ENCODE measurements at regions not wholly inside any gene's neighbourhood (a gene's known extent, or its start where the extent isn't known, plus 50 kb on each side); places are given as distances from the start of the nearest gene placed in this dataset.

DNA sequence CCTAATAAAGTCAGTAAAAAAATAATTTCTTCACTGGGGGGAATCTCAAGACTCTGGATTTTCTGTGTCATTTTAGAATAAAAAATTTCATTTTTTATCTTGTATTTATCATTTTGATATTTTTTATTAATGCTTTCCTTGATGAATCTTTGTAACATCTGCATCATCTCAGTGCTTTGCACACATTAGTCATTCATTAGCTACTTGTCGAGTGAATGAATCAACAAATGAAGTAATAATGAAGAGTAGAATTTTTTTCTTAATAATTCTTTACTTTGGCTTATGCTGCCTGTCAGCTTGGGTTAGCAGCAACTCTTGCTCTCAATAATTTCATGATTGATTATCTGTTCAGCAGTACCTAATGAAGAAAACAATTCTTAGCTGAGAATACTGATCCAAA is 530.8 kb downstream of the GRXCR1 start:
- Histone ChIP-seq H3K4me3 (no peak overlapping the region), H4K20me1 (replicated peaks; ENCODE audit: control insufficient read depth, insufficient read depth, low read length) (no peaks in the 10 kb centered on the region), H3K4me2 (ENCODE audit: insufficient read depth, low read length) (no peak overlapping the region), H3K9me3 (replicated peaks; ENCODE audit: control insufficient read depth, insufficient read depth, low read depth, low read length) (no peaks in the 10 kb centered on the region), H2AFZ (ENCODE audit: low read depth, low read length) (no peak overlapping the region), H3K27ac (ENCODE audit: extremely low read depth, low read depth, low read length) (no peak overlapping the region), H3K36me3 (ENCODE audit: control insufficient read depth, insufficient read depth, low read length) (no peaks in the 10 kb centered on the region), H3K27me3 (ENCODE audit: control insufficient read depth in 2 of 2, insufficient read depth in 2 of 2, low read length in 2 of 2) (no peaks in the 10 kb centered on the region), H3K9ac (ENCODE audit: insufficient read depth in 1 of 2, low read depth in 2 of 2, low read length in 2 of 2) (no peak overlapping the region), H3K4me1 (replicated peaks in 1 of 2; ENCODE audit: control insufficient read depth in 2 of 2, insufficient read depth in 2 of 2, low read length in 2 of 2) (no peaks in the 10 kb centered on the region), H3K9me1 (ENCODE audit: control insufficient read depth, insufficient read depth, low read length) (no peaks in the 10 kb centered on the region), H3K79me2 (ENCODE audit: control insufficient read depth, insufficient read depth, low read length) (no peaks in the 10 kb centered on the region)
- CTCF ChIA-PET (ENCODE audit: low intra/inter-chr PET ratio), result no interaction called here
- 0% methylated on average over 1 of the region's 1 CpG for WGBS (ENCODE audit: insufficient coverage, low coverage, missing lambda C conversion rate)
- intact Hi-C loops (cut with micrococcal nuclease), result no loop called here
- ATAC-seq (no peak), DNase-seq (ENCODE audit: extremely low read depth in 1 of 4, low spot score in 3 of 4) (no peak), FAIRE-seq (no peak)
- in situ Hi-C loops (cut with MboI), result no loop called here
- no TSS peak for BruUV-seq (replicated peaks)
- POLR2A ChIA-PET, result no interaction called here
- TF ChIP-seq MTF1 (CRISPR knock-in tag; IDR thresholded peaks at IDR 0.05; ENCODE audit: borderline replicate concordance) (no peak), XRCC5 (IDR thresholded peaks at IDR 0.05; ENCODE audit: low read depth, low read length) (no peak), GTF2F1 (IDR thresholded peaks at IDR 0.05; ENCODE audit: low read depth, low read length) (no peak), ZFP91 (CRISPR knock-in tag; IDR thresholded peaks at IDR 0.05) (no peak), SOX6 (IDR thresholded peaks at IDR 0.05) (no peak), ZFPM2 (CRISPR knock-in tag; IDR thresholded peaks at IDR 0.05) (no peak), CHCHD3 (CRISPR knock-in tag; IDR thresholded peaks at IDR 0.05) (no peak), ZNF134 (CRISPR knock-in tag; conservative IDR thresholded peaks at IDR 0.05) (no peak), CHD1 (IDR thresholded peaks at IDR 0.05; ENCODE audit: low read length) (no peak), ZNF778 (CRISPR knock-in tag; IDR thresholded peaks at IDR 0.05) (no peak), ZNF592 (IDR thresholded peaks at IDR 0.05) (no peak), NEUROD1 (IDR thresholded peaks at IDR 0.05; ENCODE audit: borderline replicate concordance, low read depth, low read length, partially characterized antibody) (no peak), ZNF174 (CRISPR knock-in tag; IDR thresholded peaks at IDR 0.05) (no peak), FOXA1 (IDR thresholded peaks at IDR 0.05; ENCODE audit: borderline replicate concordance) (no peak), ZNF695 (CRISPR knock-in tag; IDR thresholded peaks at IDR 0.05) (no peak)
- TF ChIP-seq, protein P1, sequence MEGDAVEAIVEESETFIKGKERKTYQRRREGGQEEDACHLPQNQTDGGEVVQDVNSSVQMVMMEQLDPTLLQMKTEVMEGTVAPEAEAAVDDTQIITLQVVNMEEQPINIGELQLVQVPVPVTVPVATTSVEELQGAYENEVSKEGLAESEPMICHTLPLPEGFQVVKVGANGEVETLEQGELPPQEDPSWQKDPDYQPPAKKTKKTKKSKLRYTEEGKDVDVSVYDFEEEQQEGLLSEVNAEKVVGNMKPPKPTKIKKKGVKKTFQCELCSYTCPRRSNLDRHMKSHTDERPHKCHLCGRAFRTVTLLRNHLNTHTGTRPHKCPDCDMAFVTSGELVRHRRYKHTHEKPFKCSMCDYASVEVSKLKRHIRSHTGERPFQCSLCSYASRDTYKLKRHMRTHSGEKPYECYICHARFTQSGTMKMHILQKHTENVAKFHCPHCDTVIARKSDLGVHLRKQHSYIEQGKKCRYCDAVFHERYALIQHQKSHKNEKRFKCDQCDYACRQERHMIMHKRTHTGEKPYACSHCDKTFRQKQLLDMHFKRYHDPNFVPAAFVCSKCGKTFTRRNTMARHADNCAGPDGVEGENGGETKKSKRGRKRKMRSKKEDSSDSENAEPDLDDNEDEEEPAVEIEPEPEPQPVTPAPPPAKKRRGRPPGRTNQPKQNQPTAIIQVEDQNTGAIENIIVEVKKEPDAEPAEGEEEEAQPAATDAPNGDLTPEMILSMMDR (IDR thresholded peaks at IDR 0.05 in 2 of 3, conservative IDR thresholded peaks at IDR 0.05 in 1 of 3; ENCODE audit: insufficient read depth in 2 of 3, low read depth in 1 of 3, low read length in 3 of 3), result no peak
